Right lobe of liver (tissue), 6 donors: ENCODE measurements at regions not wholly inside any gene's neighbourhood (a gene's known extent, or its start where the extent isn't known, plus 50 kb on each side); places are given as distances from the start of the nearest gene placed in this dataset.

Source experiments
- ATAC-seq, 4 donors: fragments of 200-7000 bp; cut with Tn5 transposase; one replicate each; pipeline ENCODE4 v1.9.1; 2020; ENCODE audit warnings: mild to moderate bottlenecking in 4 of 4, moderate library complexity in 4 of 4
- DNase-seq, 3 donors: peaks; one replicate each; pipeline ENCODE4 v3.0.0-alpha.2; 2020
- H3K27ac ChIP-seq, 3 donors: fragments of 200-600 bp; one replicate each; pipeline ENCODE4 v1.8.0; 2022
- H3K27me3 ChIP-seq, 2 donors: fragments of 200-600 bp; one replicate each; pipeline ENCODE4 v1.8.0; 2022
- H3K36me3 ChIP-seq, 4 donors: fragments of 200-600 bp; sonication (generic) in 1 of 4; one replicate each; pipeline versions ENCODE4 v1.5.1 to v1.8.0; 2017 to 2022; ENCODE audit warnings: control low read depth in 1 of 4
- H3K4me1 ChIP-seq, 4 donors: fragments of 200-600 bp; sonication (generic) in 1 of 4; one replicate each; pipeline versions ENCODE4 v1.5.1 to v1.8.0; 2017 to 2022; ENCODE audit warnings: control low read depth in 1 of 4
- H3K4me3 ChIP-seq, 3 donors: fragments of 200-600 bp; one replicate each; pipeline ENCODE4 v1.8.0; 2022
- H3K9me3 ChIP-seq, 4 donors: fragments of 200-600 bp; sonication (generic) in 1 of 4; one replicate each; pipeline versions ENCODE4 v1.5.1 to v1.8.0; 2017 to 2022; ENCODE audit warnings: control low read depth in 1 of 4
- POLR2A ChIP-seq: fragments of 450-650 bp; IDR thresholded peaks from one replicate; pipeline ENCODE4 v1.6.1; 2017; ENCODE audit warnings: antibody characterized with exemption, mild to moderate bottlenecking
- WGBS: methylation state at CpG from one replicate; pipeline ENCODE4 v1.1.6; 2018; ENCODE audit warnings: low coverage, low lambda C conversion rate; ENCODE audit not compliant: insufficient coverage; ENCODE audit errors: missing lambda C conversion rate; 5-methylcytosine and 5-hydroxymethylcytosine counted together
- intact Hi-C, 2 donors: fragments of 100-400 bp; cut with DNase I; formaldehyde crosslinking; loops; one replicate each; pipeline versions ENCODE4 v1.11.2 to v1.14.1; 2022
- TF ChIP-seq, protein P1 (sequence below), 4 donors: fragments of 200-600 bp in 3 of 4; fragments of 450-650 bp in 1 of 4; IDR thresholded peaks; one replicate each; pipeline versions ENCODE4 v1.5.1 to v1.8.0; 2016 to 2022; ENCODE audit warnings: antibody characterized with exemption in 4 of 4, mild to moderate bottlenecking in 2 of 4
- donor health status: DM: no; HTN: yes; CAD: no.
- donor health status: DM: no; HTN: no; CAD: no.
- donor health status: DM: no; HTN: no; CAD: no.
- donor health status: DM: no; HTN: yes; CAD: no.
- donor health status: DM: no; HTN: yes; CAD: no.

DNA sequence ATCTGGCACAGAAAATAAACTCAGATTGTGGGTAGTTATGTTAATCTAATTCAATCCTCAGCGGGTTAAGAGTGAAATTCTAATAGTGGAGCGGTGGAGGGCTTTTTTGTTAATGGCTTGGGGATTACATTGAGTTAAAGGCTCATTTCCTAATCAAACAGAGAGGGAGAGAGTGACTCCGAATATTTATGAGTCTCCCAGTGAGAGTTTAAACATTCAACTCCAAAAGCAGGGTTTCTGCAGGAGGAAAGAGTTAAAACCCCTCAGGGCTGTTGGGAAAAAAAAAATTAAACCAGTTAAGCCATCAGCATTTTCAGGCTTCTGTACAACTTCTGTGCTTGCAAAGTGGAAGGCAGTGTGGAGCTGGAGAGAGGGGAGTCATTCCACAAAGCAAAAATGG is 62.1 kb upstream of the ESRRB start:
- Histone ChIP-seq H3K9me3 (no peaks in the 10 kb centered on the region), H3K36me3 (no peaks in the 10 kb centered on the region), H3K4me1 (no peaks in the 10 kb centered on the region), H3K27ac (no peak overlapping the region), H3K4me3 (no peak overlapping the region), H3K27me3 (no peaks in the 10 kb centered on the region)
- WGBS, result 64% methylated on average over 3 of the region's 3 CpGs
- no peak for ATAC-seq
- DNase-seq, result no peak
- no peak for TF ChIP-seq POLR2A
- TF ChIP-seq, protein P1, sequence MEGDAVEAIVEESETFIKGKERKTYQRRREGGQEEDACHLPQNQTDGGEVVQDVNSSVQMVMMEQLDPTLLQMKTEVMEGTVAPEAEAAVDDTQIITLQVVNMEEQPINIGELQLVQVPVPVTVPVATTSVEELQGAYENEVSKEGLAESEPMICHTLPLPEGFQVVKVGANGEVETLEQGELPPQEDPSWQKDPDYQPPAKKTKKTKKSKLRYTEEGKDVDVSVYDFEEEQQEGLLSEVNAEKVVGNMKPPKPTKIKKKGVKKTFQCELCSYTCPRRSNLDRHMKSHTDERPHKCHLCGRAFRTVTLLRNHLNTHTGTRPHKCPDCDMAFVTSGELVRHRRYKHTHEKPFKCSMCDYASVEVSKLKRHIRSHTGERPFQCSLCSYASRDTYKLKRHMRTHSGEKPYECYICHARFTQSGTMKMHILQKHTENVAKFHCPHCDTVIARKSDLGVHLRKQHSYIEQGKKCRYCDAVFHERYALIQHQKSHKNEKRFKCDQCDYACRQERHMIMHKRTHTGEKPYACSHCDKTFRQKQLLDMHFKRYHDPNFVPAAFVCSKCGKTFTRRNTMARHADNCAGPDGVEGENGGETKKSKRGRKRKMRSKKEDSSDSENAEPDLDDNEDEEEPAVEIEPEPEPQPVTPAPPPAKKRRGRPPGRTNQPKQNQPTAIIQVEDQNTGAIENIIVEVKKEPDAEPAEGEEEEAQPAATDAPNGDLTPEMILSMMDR (IDR thresholded peaks at IDR 0.05), result no peak
- intact Hi-C loops, result no loop called here

DNA sequence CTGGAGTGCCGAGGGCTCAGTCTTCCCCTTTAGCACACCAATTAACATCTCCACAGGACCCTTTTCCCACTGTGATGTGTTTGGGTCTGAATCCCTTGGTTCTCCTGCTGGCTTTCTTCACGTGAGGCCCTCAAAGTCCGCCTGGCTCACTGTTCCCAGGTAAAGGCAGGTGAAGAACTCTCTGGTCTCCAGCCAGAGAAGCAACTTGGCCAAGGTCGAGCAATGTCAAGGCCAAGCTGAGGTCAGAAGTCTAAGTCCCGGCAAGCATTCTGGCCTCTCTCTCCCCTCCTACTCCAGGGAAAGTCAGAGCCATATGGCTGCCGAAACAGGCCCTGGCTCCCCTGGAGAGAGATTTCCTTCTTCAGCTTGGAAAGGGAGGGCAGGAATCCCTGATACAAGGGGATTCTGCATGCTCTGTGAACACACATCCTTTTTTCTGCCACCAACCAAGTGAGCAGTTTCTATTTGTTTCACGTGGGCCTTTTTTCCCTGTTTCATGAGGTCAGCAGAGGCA is 61.4 kb upstream of the ESRRB start:
- Histone ChIP-seq H3K4me1 (no peaks in the 10 kb centered on the region), H3K9me3 (no peaks in the 10 kb centered on the region), H3K36me3 (no peaks in the 10 kb centered on the region), H3K27ac (no peak overlapping the region), H3K27me3 (no peaks in the 10 kb centered on the region), H3K4me3 (no peak overlapping the region)
- no peak for TF ChIP-seq POLR2A
- TF ChIP-seq, protein P1 (IDR thresholded peaks at IDR 0.05), result no peak
- DNase-seq (no peak), ATAC-seq (no peak)
- WGBS, result 31% methylated on average over 4 of the region's 7 CpGs
- intact Hi-C loops, result no loop called here

DNA sequence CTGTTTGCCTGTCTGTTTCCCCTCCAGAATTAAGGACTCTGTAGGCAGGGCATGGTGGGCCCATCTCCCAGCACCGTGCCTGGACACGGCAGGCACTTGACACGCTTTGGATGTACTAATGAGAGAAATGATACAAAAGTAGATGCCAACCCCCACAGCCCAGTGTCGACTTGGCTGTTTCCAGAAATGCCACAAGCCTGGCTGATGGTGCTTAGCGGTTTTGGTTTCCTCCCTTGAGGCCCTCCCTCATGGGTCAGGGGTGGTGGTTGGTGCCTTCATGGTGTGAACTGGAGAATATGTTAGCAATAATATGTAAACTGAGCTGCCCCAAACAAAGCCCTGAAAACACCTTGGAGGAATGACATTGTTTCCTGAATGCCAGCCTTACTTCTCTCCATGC is 55.5 kb upstream of the ESRRB start:
- no peaks in the 10 kb centered on the region for H3K4me1 ChIP-seq
- 100% methylated on average over 1 of the region's 5 CpGs for whole genome bisulfite sequencing
- ATAC-seq, result no peak
- intact Hi-C loops, result no loop called here
- H3K4me3 ChIP-seq, result no peak overlapping the region
- DNase-seq, result no peak
- no peak for TF ChIP-seq POLR2A
- TF ChIP-seq, protein P1 (IDR thresholded peaks at IDR 0.05), result no peak
- H3K9me3 ChIP-seq, result no peaks in the 10 kb centered on the region
- no peaks in the 10 kb centered on the region for H3K36me3 ChIP-seq
- no peak overlapping the region for H3K27ac ChIP-seq
- no peaks in the 10 kb centered on the region for H3K27me3 ChIP-seq

DNA sequence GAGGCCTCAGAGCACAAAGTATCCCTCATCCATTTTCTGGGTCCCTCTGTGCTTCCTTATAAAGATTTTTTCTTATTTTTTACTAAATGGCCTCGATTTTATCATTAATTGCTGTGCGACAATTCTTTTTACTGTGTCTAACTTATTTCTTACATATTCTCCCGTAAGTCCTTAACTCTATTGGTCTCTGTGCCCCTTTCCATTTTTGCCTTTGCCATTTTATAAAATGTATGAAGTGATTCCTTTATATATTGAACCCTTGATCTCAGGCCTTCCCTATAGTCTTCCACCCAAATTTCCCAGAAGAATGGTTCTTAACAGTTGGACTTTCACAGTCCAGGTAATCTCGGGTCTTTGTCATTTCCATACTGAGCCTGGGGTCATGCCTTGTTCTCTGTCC is 55.0 kb upstream of the ESRRB start:
- intact Hi-C loops, result no loop called here
- no peaks in the 10 kb centered on the region for H3K27me3 ChIP-seq
- no peak for TF ChIP-seq POLR2A
- TF ChIP-seq, protein P1 (IDR thresholded peaks at IDR 0.05), result no peak
- H3K4me3 ChIP-seq, result no peak overlapping the region
- ATAC-seq (no peak), DNase-seq (no peak)
- WGBS, result 76% methylated on average over 4 of the region's 4 CpGs
- no peaks in the 10 kb centered on the region for H3K4me1 ChIP-seq
- no peaks in the 10 kb centered on the region for H3K9me3 ChIP-seq
- no peaks in the 10 kb centered on the region for H3K36me3 ChIP-seq
- H3K27ac ChIP-seq, result no peak overlapping the region
